ENCODE measurements at regions not wholly inside any gene's neighbourhood (a gene's known extent, or its start where the extent isn't known, plus 50 kb on each side); places are given as distances from the start of the nearest gene placed in this dataset.

- no peak overlapping the region for H3K27ac ChIP-seq
- 67% methylated on average over 1 of the region's 1 CpG for WGBS (ENCODE audit: missing lambda C conversion rate)
- ChIA-PET CTCF (interaction anchor here (1.5 kb wide), 2 partner anchors 14 to 17 kb away, joined by 3 to 4 read pairs; no protein-coding TSS in a partner anchor), POLR2A (no interaction called here)
- H3K4me1 ChIP-seq, result peaks cover under 1% of the 10 kb centered on the region
- no peak for TF ChIP-seq TP53 (CRISPR knock-in tag; IDR thresholded peaks at IDR 0.05)
- no peak for TF ChIP-seq HMGXB4 (CRISPR knock-in tag; IDR thresholded peaks at IDR 0.05; ENCODE audit: borderline replicate concordance)
- no peak for TF ChIP-seq ZSCAN20 (CRISPR knock-in tag; IDR thresholded peaks at IDR 0.05)
- no peak for TF ChIP-seq HDAC2 (IDR thresholded peaks at IDR 0.05)
- no peak for TF ChIP-seq JUNB (IDR thresholded peaks at IDR 0.05)
- TF ChIP-seq HEYL (CRISPR knock-in tag; IDR thresholded peaks at IDR 0.05), result no peak
- FAIRE-seq (no peak), ATAC-seq (no peak), DNase-seq (ENCODE audit: low read depth in 1 of 2, low spot score in 1 of 2) (no peak)
- H3K4me2 ChIP-seq, result no peak overlapping the region
- no peak overlapping the region for H3K4me3 ChIP-seq
- H3K9me3 ChIP-seq, result no peaks in the 10 kb centered on the region
Measured at GRCh38 chr15:29528276-29528675, 258.7 kb upstream of the NSMCE3 start.

GRCh38 chr15:29526802-29527201, 257.2 kb upstream of the NSMCE3 start:
- no peak for DNase-seq (ENCODE audit: low read depth in 1 of 2, low spot score in 1 of 2)
- no peak for FAIRE-seq
- Histone ChIP-seq H3K27ac (no peak overlapping the region), H3K4me2 (no peak overlapping the region), H3K9me3 (no peaks in the 10 kb centered on the region), H3K4me3 (no peak overlapping the region), H3K4me1 (peaks cover 15% of the 10 kb centered on the region)
- 31% methylated on average over 5 of the region's 5 CpGs for WGBS (ENCODE audit: missing lambda C conversion rate)
- ChIA-PET CTCF (interaction anchor here (1.5 kb wide), 2 partner anchors 15 to 19 kb away, joined by 3 to 4 read pairs; no protein-coding TSS in a partner anchor), POLR2A (no interaction called here)
- no peak for ATAC-seq
- TF ChIP-seq CHD2 (IDR thresholded peaks at IDR 0.05; ENCODE audit: low read length, partially characterized antibody), result no peak
- no peak for TF ChIP-seq HDAC2 (IDR thresholded peaks at IDR 0.05)
- TF ChIP-seq E2F6 (IDR thresholded peaks at IDR 0.05; ENCODE audit: borderline replicate concordance, low read depth), result no peak

- Histone ChIP-seq H3K4me1 (peaks cover 17% of the 10 kb centered on the region), H3K4me3 (no peak overlapping the region), H3K9me3 (no peaks in the 10 kb centered on the region), H3K4me2 (peak overlapping the region; percentile 68), H3K27ac (peak overlapping the region in 1 of 2 experiments; percentile 27; a peak in 1 of 6 replicates)
- CTCF ChIA-PET, result interaction anchor here (0.6 to 0.9 kb wide), 3 partner anchors 13 to 374 kb away, joined by 3 to 4 read pairs (median 3); no protein-coding TSS in a partner anchor
- DNase-seq (ENCODE audit: low read depth in 1 of 2, low spot score in 1 of 2), result peak; percentile 54 to 64
- peak; percentile 65 to 72; a peak in 5 of 6 replicates for ATAC-seq
- peak; percentile 97 for FAIRE-seq
- TF ChIP-seq MAX (IDR thresholded peaks at IDR 0.05), result 0 out of 2 replicates have a peak, but pooled peaks have one; percentile 50
- TF ChIP-seq FOSL2 (IDR thresholded peaks at IDR 0.05), result no peak
- TF ChIP-seq FOSL2 (CRISPR knock-in tag; IDR thresholded peaks at IDR 0.05), result no peak
- POLR2A ChIA-PET, result no interaction called here
- 14% methylated on average over 7 of the region's 7 CpGs for WGBS (ENCODE audit: missing lambda C conversion rate)
Measured at GRCh38 chr15:29522373-29523276, 253.0 kb upstream of the NSMCE3 start.

GRCh38 chr15:29518442-29518841, 248.8 kb upstream of the NSMCE3 start:
- peak in 1 of 2 experiments; percentile 33; a peak in 2 of 6 replicates for ATAC-seq
- H3K27ac ChIP-seq, result no peak overlapping the region
- WGBS (ENCODE audit: missing lambda C conversion rate), result 31% methylated on average over 4 of the region's 4 CpGs
- H3K9me3 ChIP-seq, result no peaks in the 10 kb centered on the region
- ChIA-PET POLR2A (interaction anchor here (0.6 kb wide), 1 partner anchor 8 kb away, joined by 5 read pairs; no protein-coding TSS in a partner anchor), CTCF (no interaction called here)
- FAIRE-seq, result no peak
- no peak overlapping the region for H3K4me2 ChIP-seq
- peaks cover 17% of the 10 kb centered on the region for H3K4me1 ChIP-seq
- DNase-seq (ENCODE audit: low read depth in 1 of 2, low spot score in 1 of 2), result peak in 1 of 2 experiments; percentile 20
- H3K4me3 ChIP-seq, result no peak overlapping the region
- TF ChIP-seq RCOR1 (IDR thresholded peaks at IDR 0.05; ENCODE audit: low read depth, low read length) (no peak), POLR2A (IDR thresholded peaks at IDR 0.05; ENCODE audit: low read length) (no peak), MYC (IDR thresholded peaks at IDR 0.05; ENCODE audit: borderline replicate concordance, low read length) (no peak), HEYL (CRISPR knock-in tag; IDR thresholded peaks at IDR 0.05) (no peak), FOSB (CRISPR knock-in tag; IDR thresholded peaks at IDR 0.05) (no peak), BCL3 (IDR thresholded peaks at IDR 0.05) (no peak), POLR2AphosphoS2 (conservative IDR thresholded peaks at IDR 0.05; ENCODE audit: low read length) (no peak), SREBF2 (IDR thresholded peaks at IDR 0.05) (no peak), ATOH8 (CRISPR knock-in tag; IDR thresholded peaks at IDR 0.05; ENCODE audit: low read depth) (no peak), JUN (IDR thresholded peaks at IDR 0.05) (no peak), SMC3 (IDR thresholded peaks at IDR 0.05) (no peak), GATA3 (IDR thresholded peaks at IDR 0.05; ENCODE audit: borderline replicate concordance) (no peak), CTCF (IDR thresholded peaks at IDR 0.05) (no peak), BHLHE40 (IDR thresholded peaks at IDR 0.05; ENCODE audit: low read depth, low read length) (no peak)
